GM12873 (cell line): ENCODE measurements at regions not wholly inside any gene's neighbourhood (a gene's known extent, or its start where the extent isn't known, plus 50 kb on each side); places are given as distances from the start of the nearest gene placed in this dataset.
A peak's percentile ranks its signal among the peaks of the same experiment; 100 is the strongest.

ENCODE experiments used
- CTCF ChIP-seq: IDR thresholded peaks from 2 replicates; pipeline ENCODE4 v1.5.1; 2012; ENCODE audit warnings: low read depth, mild to moderate bottlenecking, moderate library complexity, low read length, control low read depth; ENCODE audit not compliant: insufficient read depth; ENCODE audit errors: missing control alignments

- peak; percentile 66 for TF ChIP-seq CTCF
These were observed 265.2 kb upstream of the TLE3 start for GRCh38 chr15:70362886-70363285.

DNA sequence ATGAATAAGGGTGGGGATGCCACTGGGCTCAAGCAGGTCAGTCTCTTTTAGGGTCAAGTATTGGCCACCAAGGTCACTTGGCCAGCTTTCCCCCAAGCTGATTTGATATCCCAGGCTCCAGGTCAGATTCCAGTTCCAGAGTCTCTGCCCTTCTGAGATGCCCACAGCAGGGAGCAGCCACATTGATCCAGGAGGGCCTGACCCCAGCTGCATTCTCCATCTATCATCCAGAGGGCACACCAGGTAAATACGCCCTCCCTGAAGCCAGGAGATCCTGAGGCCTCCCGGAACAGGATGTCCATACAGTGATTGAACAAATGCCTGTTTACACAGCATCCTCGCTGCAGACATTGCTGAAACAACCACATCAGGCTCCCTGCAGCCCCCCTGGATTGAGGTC is 264.6 kb upstream of the TLE3 start:
- TF ChIP-seq CTCF = no peak

- TF ChIP-seq CTCF = no peak
These were observed 264.2 kb upstream of the TLE3 start for GRCh38 chr15:70361891-70362290.

DNA sequence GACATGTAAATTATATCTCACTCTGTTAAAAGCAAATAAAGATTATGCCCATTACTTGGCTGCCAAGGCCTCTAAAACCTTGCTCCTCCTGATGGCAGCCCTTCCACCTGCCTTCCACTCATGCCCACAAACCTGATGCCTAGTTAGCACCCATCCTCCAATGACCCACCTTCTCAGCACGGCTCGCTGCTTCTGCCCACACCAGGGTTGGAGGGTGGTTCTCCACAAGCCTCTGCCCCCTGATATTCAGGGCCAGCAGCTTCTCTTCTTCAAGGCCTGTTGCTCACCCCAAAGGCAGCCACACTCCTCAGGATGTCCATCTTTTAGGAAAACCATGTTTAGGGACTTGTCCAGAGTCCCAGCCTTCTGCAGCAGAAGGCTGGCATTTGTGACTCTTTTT is 263.4 kb upstream of the TLE3 start:
- no peak for TF ChIP-seq CTCF

- no peak for TF ChIP-seq CTCF
These were observed 261.3 kb upstream of the TLE3 start for GRCh38 chr15:70358871-70359647.

DNA sequence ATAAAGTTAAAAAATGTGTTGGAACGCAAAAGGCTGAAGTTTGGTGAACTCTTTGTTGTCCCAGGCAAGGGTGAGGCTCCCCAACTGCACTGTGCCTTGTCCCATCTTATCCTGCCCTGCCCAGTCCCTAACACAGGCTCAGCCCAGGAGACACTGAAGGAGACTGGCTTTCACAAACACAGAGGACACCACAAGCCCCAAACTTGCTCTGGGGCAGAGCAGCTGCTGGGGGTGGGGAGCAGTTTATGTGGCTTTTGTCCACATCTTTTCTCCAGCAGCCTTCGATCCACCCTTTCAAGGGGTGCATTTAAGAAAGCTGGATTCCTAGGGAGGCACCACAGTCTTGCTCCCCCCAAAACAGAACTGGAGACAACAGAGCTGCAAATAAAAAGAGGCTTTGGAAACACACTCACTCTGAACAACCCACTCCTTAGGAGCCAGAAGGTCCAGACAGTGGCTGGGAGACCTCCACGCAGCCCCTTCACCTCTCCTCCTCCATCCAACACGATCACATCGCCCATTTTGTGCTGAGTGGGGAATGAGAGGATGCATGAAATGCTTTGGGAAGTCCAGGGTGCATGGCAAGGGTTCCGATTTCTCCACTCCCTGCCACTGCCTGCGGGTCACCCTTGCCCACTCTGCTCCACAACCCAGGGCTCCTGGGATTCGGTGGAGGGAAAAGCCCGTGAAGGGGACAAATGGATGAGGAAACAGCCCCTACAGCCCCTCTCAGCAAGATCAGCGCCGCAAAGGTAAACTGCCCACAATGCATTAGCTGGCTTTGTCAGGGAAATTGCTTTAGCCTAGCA is 260.5 kb upstream of the TLE3 start:
- TF ChIP-seq CTCF = no peak

DNA sequence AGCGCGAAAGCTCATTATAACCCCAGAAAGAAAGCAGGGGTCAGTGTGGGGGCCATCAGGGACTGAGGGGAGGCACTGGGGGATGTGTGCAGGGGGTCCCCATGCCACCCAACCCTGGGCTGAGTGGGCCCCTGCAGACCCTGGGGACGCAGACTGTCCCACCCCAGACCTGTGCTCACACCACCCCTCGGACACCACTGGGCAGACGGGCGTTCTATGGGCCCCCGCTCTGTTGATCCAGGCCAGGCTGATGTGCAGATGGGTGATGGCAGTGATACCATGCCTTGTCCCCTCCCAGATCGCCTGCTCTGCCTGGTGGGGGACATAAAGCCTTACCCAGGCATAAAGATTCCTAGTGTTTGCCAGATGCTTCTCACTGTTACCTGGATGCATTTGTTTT is 259.7 kb upstream of the TLE3 start:
- TF ChIP-seq CTCF = no peak
